ENCODE measurements at regions not wholly inside any gene's neighbourhood (a gene's known extent, or its start where the extent isn't known, plus 50 kb on each side); places are given as distances from the start of the nearest gene placed in this dataset.

GRCh38 chr5:33161421-33161820 lies 279.3 kb upstream of the TARS1 start:
- H3K4me3 Mint-ChIP-seq = no peak overlapping the region
- H3K4me1 Mint-ChIP-seq = no peaks in the 10 kb centered on the region
- H3K9me3 Mint-ChIP-seq = peaks cover 18% of the 10 kb centered on the region
- no peaks in the 10 kb centered on the region for H3K36me3 Mint-ChIP-seq (ENCODE audit: low read depth)
- H3K27me3 Mint-ChIP-seq (ENCODE audit: low read depth) = no peaks in the 10 kb centered on the region
- TF ChIP-seq CTCF (IDR thresholded peaks at IDR 0.05; ENCODE audit: unreplicated experiment in 3 of 3) = no peak
- H3K27ac Mint-ChIP-seq = no peak overlapping the region

GRCh38 chr5:33162057-33162456 lies 278.7 kb upstream of the TARS1 start:
- H3K36me3 Mint-ChIP-seq (ENCODE audit: low read depth) = no peaks in the 10 kb centered on the region
- no peak overlapping the region for H3K4me3 Mint-ChIP-seq
- H3K27ac Mint-ChIP-seq = no peak overlapping the region
- no peak for TF ChIP-seq CTCF (IDR thresholded peaks at IDR 0.05; ENCODE audit: unreplicated experiment in 3 of 3)
- H3K4me1 Mint-ChIP-seq = no peaks in the 10 kb centered on the region
- no peaks in the 10 kb centered on the region for H3K27me3 Mint-ChIP-seq (ENCODE audit: low read depth)
- peaks cover 21% of the 10 kb centered on the region for H3K9me3 Mint-ChIP-seq

GRCh38 chr5:33166522-33166921 lies 274.2 kb upstream of the TARS1 start:
- no peak for TF ChIP-seq CTCF (IDR thresholded peaks at IDR 0.05; ENCODE audit: unreplicated experiment in 3 of 3)
- Mint-ChIP-seq H3K27me3 (ENCODE audit: low read depth) (no peaks in the 10 kb centered on the region), H3K27ac (no peak overlapping the region), H3K36me3 (ENCODE audit: low read depth) (no peaks in the 10 kb centered on the region), H3K4me3 (no peak overlapping the region), H3K9me3 (peaks cover 49% of the 10 kb centered on the region), H3K4me1 (no peaks in the 10 kb centered on the region)

- Mint-ChIP-seq H3K36me3 (ENCODE audit: low read depth) (no peaks in the 10 kb centered on the region), H3K9me3 (peaks cover 49% of the 10 kb centered on the region), H3K27me3 (ENCODE audit: low read depth) (no peaks in the 10 kb centered on the region), H3K4me3 (no peak overlapping the region), H3K27ac (no peak overlapping the region), H3K4me1 (no peaks in the 10 kb centered on the region)
- no peak for TF ChIP-seq CTCF (IDR thresholded peaks at IDR 0.05; ENCODE audit: unreplicated experiment in 3 of 3)
Observed at GRCh38 chr5:33166948-33167347, 273.8 kb upstream of the TARS1 start.

- Mint-ChIP-seq H3K27ac (no peak overlapping the region), H3K4me3 (no peak overlapping the region), H3K27me3 (ENCODE audit: low read depth) (no peaks in the 10 kb centered on the region), H3K4me1 (no peaks in the 10 kb centered on the region), H3K9me3 (peaks cover 49% of the 10 kb centered on the region), H3K36me3 (ENCODE audit: low read depth) (no peaks in the 10 kb centered on the region)
- TF ChIP-seq CTCF (IDR thresholded peaks at IDR 0.05; ENCODE audit: unreplicated experiment in 3 of 3) = no peak
Observed at GRCh38 chr5:33167541-33167940, 273.2 kb upstream of the TARS1 start.

- Mint-ChIP-seq H3K36me3 (ENCODE audit: low read depth) (no peaks in the 10 kb centered on the region), H3K27ac (no peak overlapping the region), H3K4me3 (no peak overlapping the region), H3K9me3 (peaks cover 35% of the 10 kb centered on the region), H3K4me1 (no peaks in the 10 kb centered on the region), H3K27me3 (ENCODE audit: low read depth) (no peaks in the 10 kb centered on the region)
- TF ChIP-seq CTCF (IDR thresholded peaks at IDR 0.05; ENCODE audit: unreplicated experiment in 3 of 3) = no peak
Observed at GRCh38 chr5:33170411-33170810, 270.4 kb upstream of the TARS1 start.

All from nephron (organoid).